Right lobe of liver (tissue), 4 donors: ENCODE measurements at regions not wholly inside any gene's neighbourhood (a gene's known extent, or its start where the extent isn't known, plus 50 kb on each side); places are given as distances from the start of the nearest gene placed in this dataset.

Experiments
- CTCF ChIP-seq, 4 donors: fragments of 200-600 bp in 3 of 4; fragments of 450-650 bp in 1 of 4; IDR thresholded peaks; one replicate each; pipeline versions ENCODE4 v1.5.1 to v1.8.0; 2016 to 2022; ENCODE audit warnings: antibody characterized with exemption in 4 of 4, mild to moderate bottlenecking in 2 of 4
- POLR2A ChIP-seq: fragments of 450-650 bp; IDR thresholded peaks from one replicate; pipeline ENCODE4 v1.6.1; 2017; ENCODE audit warnings: antibody characterized with exemption, mild to moderate bottlenecking
- donor health status: DM: no; HTN: no; CAD: no.
- donor health status: DM: no; HTN: no; CAD: no.
- donor health status: DM: no; HTN: yes; CAD: no.

GRCh38 chr1:14352897-14353296, 245.6 kb upstream of the KAZN start:
- TF ChIP-seq CTCF (IDR thresholded peaks at IDR 0.05), result no peak
- no peak for TF ChIP-seq POLR2A
